ENCODE measurements at regions not wholly inside any gene's neighbourhood (a gene's known extent, or its start where the extent isn't known, plus 50 kb on each side); places are given as distances from the start of the nearest gene placed in this dataset.
"Not testable (repeated sequence)": the region's sequence is repeated elsewhere in the genome, so short reads cannot be mapped to it uniquely, and the experiment has no call there.

GRCh38 chr20:52432740-52433139 is 241.2 kb upstream of the ZFP64 start:
- TF ChIP-seq CTCF (IDR thresholded peaks at IDR 0.05; ENCODE audit: borderline replicate concordance, control extremely low read depth, extremely low read depth, insufficient read depth, missing control alignments): no peak
- in situ Hi-C loops (cut with MboI; ENCODE audit: low sequenced_read_pairs, unreplicated experiment): no loop called here
- DNase-seq (ENCODE audit: low spot score): no peak

GRCh38 chr20:52429029-52429428 is 237.4 kb upstream of the ZFP64 start:
- DNase-seq (ENCODE audit: low spot score): no peak
- in situ Hi-C loops (cut with MboI; ENCODE audit: low sequenced_read_pairs, unreplicated experiment): no loop called here
- TF ChIP-seq CTCF (IDR thresholded peaks at IDR 0.05; ENCODE audit: borderline replicate concordance, control extremely low read depth, extremely low read depth, insufficient read depth, missing control alignments): no peak

GRCh38 chr20:52427960-52428359 is 236.4 kb upstream of the ZFP64 start:
- no peak for TF ChIP-seq CTCF (IDR thresholded peaks at IDR 0.05; ENCODE audit: borderline replicate concordance, control extremely low read depth, extremely low read depth, insufficient read depth, missing control alignments)
- in situ Hi-C loops (cut with MboI; ENCODE audit: low sequenced_read_pairs, unreplicated experiment): no loop called here
- DNase-seq (ENCODE audit: low spot score): no peak

GRCh38 chr20:52426856-52427255 is 235.3 kb upstream of the ZFP64 start:
- no peak for DNase-seq (ENCODE audit: low spot score)
- no peak for TF ChIP-seq CTCF (IDR thresholded peaks at IDR 0.05; ENCODE audit: borderline replicate concordance, control extremely low read depth, extremely low read depth, insufficient read depth, missing control alignments)
- in situ Hi-C loops (cut with MboI; ENCODE audit: low sequenced_read_pairs, unreplicated experiment): no loop called here

GRCh38 chr20:52425701-52426100 is 234.1 kb upstream of the ZFP64 start:
- no peak for DNase-seq (ENCODE audit: low spot score)
- in situ Hi-C loops (cut with MboI; ENCODE audit: low sequenced_read_pairs, unreplicated experiment): no loop called here

GRCh38 chr20:52425253-52425652 is 233.7 kb upstream of the ZFP64 start:
- in situ Hi-C loops (cut with MboI; ENCODE audit: low sequenced_read_pairs, unreplicated experiment): no loop called here
- TF ChIP-seq CTCF (IDR thresholded peaks at IDR 0.05; ENCODE audit: borderline replicate concordance, control extremely low read depth, extremely low read depth, insufficient read depth, missing control alignments): no peak

More at GRCh38 chr20:52425701-52426100, 234.1 kb upstream of the ZFP64 start:
- TF ChIP-seq CTCF (IDR thresholded peaks at IDR 0.05; ENCODE audit: borderline replicate concordance, control extremely low read depth, extremely low read depth, insufficient read depth, missing control alignments): no peak

GRCh38 chr20:52424357-52424942 is 232.9 kb upstream of the ZFP64 start:
- in situ Hi-C loops (cut with MboI; ENCODE audit: low sequenced_read_pairs, unreplicated experiment); DNase-seq (ENCODE audit: low spot score): not testable (repeated sequence)

More at GRCh38 chr20:52425253-52425652, 233.7 kb upstream of the ZFP64 start:
- DNase-seq (ENCODE audit: low spot score): no peak

- DNase-seq (ENCODE audit: low spot score); in situ Hi-C loops (cut with MboI; ENCODE audit: low sequenced_read_pairs, unreplicated experiment): not testable (repeated sequence)
Observed at GRCh38 chr20:52423536-52424140, 232.1 kb upstream of the ZFP64 start.

Measured in GM13976 (cell line).